H9 (cell line): ENCODE measurements at regions not wholly inside any gene's neighbourhood (a gene's known extent, or its start where the extent isn't known, plus 50 kb on each side); places are given as distances from the start of the nearest gene placed in this dataset.

ENCODE experiments used
- DNase-seq: peaks from one replicate; pipeline ENCODE4 v3.0.0-alpha.2; 2017
- H2AFZ ChIP-seq: one replicate; pipeline ENCODE4 v1.6.1; 2013; ENCODE audit warnings: mild to moderate bottlenecking, low read length, control low read depth, moderate library complexity
- H2AK5ac ChIP-seq: 2 replicates; pipeline ENCODE4 v1.6.1; 2013; ENCODE audit warnings: low read length, control low read depth, mixed read lengths; ENCODE audit not compliant: insufficient read length
- H2BK120ac ChIP-seq: one replicate; pipeline ENCODE4 v1.6.1; 2013; ENCODE audit warnings: low read depth, mild to moderate bottlenecking, low read length, control low read depth, inconsistent platforms; ENCODE audit not compliant: poor library complexity, severe bottlenecking
- H2BK12ac ChIP-seq: 2 replicates; pipeline ENCODE4 v1.6.1; 2013; ENCODE audit warnings: low read length, control low read depth, mixed read lengths, low read depth; ENCODE audit not compliant: insufficient read length
- H2BK15ac ChIP-seq: 2 replicates; pipeline ENCODE4 v1.6.1; 2013; ENCODE audit warnings: low read depth, low read length, control low read depth
- H2BK20ac ChIP-seq: one replicate; pipeline ENCODE4 v1.6.1; 2013; ENCODE audit warnings: low read depth, mild to moderate bottlenecking, low read length, control low read depth, inconsistent platforms; ENCODE audit not compliant: poor library complexity, severe bottlenecking
- H2BK5ac ChIP-seq: 2 replicates; pipeline ENCODE4 v1.6.1; 2013; ENCODE audit warnings: low read length, control low read depth, mixed read lengths; ENCODE audit not compliant: insufficient read length
- H3K14ac ChIP-seq: 2 replicates; pipeline ENCODE4 v1.6.1; 2013; ENCODE audit warnings: low read length, control low read depth; ENCODE audit not compliant: insufficient read depth
- H3K18ac ChIP-seq: 2 replicates; pipeline ENCODE4 v1.6.1; 2013; ENCODE audit warnings: low read depth, mild to moderate bottlenecking, mixed read lengths, low read length, control low read depth; ENCODE audit not compliant: insufficient read length
- H3K23ac ChIP-seq: 2 replicates; pipeline ENCODE4 v1.6.1; 2013; ENCODE audit warnings: low read length, control low read depth, mixed read lengths, low read depth; ENCODE audit not compliant: insufficient read length
- H3K23me2 ChIP-seq: 2 replicates; pipeline ENCODE4 v1.6.1; 2013; ENCODE audit warnings: low read depth, mild to moderate bottlenecking, mixed read lengths, low read length, control low read depth; ENCODE audit not compliant: insufficient read length, poor library complexity, severe bottlenecking
- H3K27ac ChIP-seq: 2 replicates; pipeline ENCODE4 v1.5.1; 2013; ENCODE audit warnings: low read length, control low read depth, mixed read lengths, low read depth; ENCODE audit not compliant: insufficient read length
- H3K27me3 ChIP-seq: 2 replicates; pipeline ENCODE4 v1.6.1; 2013; ENCODE audit warnings: low read length, control low read depth, inconsistent platforms; ENCODE audit not compliant: insufficient read depth
- H3K4ac ChIP-seq: 2 replicates; pipeline ENCODE4 v1.6.1; 2013; ENCODE audit warnings: low read depth, mild to moderate bottlenecking, control low read depth, inconsistent platforms, low read length, moderate library complexity
- H3K4me1 ChIP-seq: 2 replicates; pipeline ENCODE4 v1.6.1; 2013; ENCODE audit warnings: low read length, control low read depth, inconsistent platforms; ENCODE audit not compliant: insufficient read depth
- H3K4me2 ChIP-seq: 2 replicates; pipeline ENCODE4 v1.6.1; 2013; ENCODE audit warnings: low read length, control low read depth, mixed read lengths; ENCODE audit not compliant: insufficient read length, insufficient read depth
- H3K56ac ChIP-seq: 2 replicates; pipeline ENCODE4 v1.6.1; 2013; ENCODE audit warnings: low read depth, mild to moderate bottlenecking, mixed read lengths, low read length, control low read depth; ENCODE audit not compliant: insufficient read length
- H3K79me1 ChIP-seq: 2 replicates; pipeline ENCODE4 v1.6.1; 2013; ENCODE audit warnings: low read depth, mild to moderate bottlenecking, moderate library complexity, low read length, control low read depth, inconsistent platforms; ENCODE audit not compliant: insufficient read depth, poor library complexity, severe bottlenecking
- H3K79me2 ChIP-seq: 2 replicates; pipeline ENCODE4 v1.6.1; 2013; ENCODE audit warnings: low read length, control low read depth, inconsistent platforms; ENCODE audit not compliant: insufficient read depth
- H3K9ac ChIP-seq: 2 replicates; pipeline ENCODE4 v1.6.1; 2013; ENCODE audit warnings: low read length, control low read depth, mixed read lengths; ENCODE audit not compliant: insufficient read length; ENCODE audit errors: extremely low read depth
- H3K9me3 ChIP-seq: one replicate; pipeline ENCODE4 v1.6.1; 2013; ENCODE audit warnings: low read depth, low read length, inconsistent platforms; ENCODE audit not compliant: control insufficient read depth
- H3T11ph ChIP-seq: one replicate; pipeline ENCODE4 v1.6.1; 2013; ENCODE audit warnings: mild to moderate bottlenecking, low read length, control low read depth, inconsistent platforms
- H4K20me1 ChIP-seq: one replicate; pipeline ENCODE4 v1.6.1; 2013; ENCODE audit not compliant: control insufficient read depth, insufficient read length, insufficient read depth
- H4K5ac ChIP-seq: 2 replicates; pipeline ENCODE4 v1.6.1; 2013; ENCODE audit warnings: low read depth, mild to moderate bottlenecking, mixed read lengths, low read length, control low read depth; ENCODE audit not compliant: insufficient read length
- H4K8ac ChIP-seq: replicated peaks from 2 replicates; pipeline ENCODE4 v1.6.1; 2013; ENCODE audit warnings: low read length, control low read depth, mixed read lengths, low read depth; ENCODE audit not compliant: insufficient read length
- H4K91ac ChIP-seq: 2 replicates; pipeline ENCODE4 v1.6.1; 2013; ENCODE audit warnings: low read depth, mild to moderate bottlenecking, moderate library complexity, mixed read lengths, low read length, control low read depth; ENCODE audit not compliant: insufficient read length
- H3K27ac Mint-ChIP-seq, 3 experiments: 2 replicates in 2 of 3; 3 replicates in 1 of 3; pipeline ENCODE4 v1.8.0; 2020 to 2021; ENCODE audit warnings: mixed read lengths in 3 of 3, mild to moderate bottlenecking in 1 of 3, moderate library complexity in 1 of 3
- H3K27me3 Mint-ChIP-seq: 2 replicates; pipeline ENCODE4 v1.8.0; 2021; ENCODE audit warnings: low read depth, mild to moderate bottlenecking, moderate library complexity, mixed read lengths
- H3K36me3 Mint-ChIP-seq, 3 experiments: 2 replicates in 2 of 3; 3 replicates in 1 of 3; pipeline ENCODE4 v1.8.0; 2020 to 2021; ENCODE audit warnings: low read depth in 3 of 3, mixed read lengths in 3 of 3; ENCODE audit not compliant: insufficient read depth in 1 of 3
- H3K4me1 Mint-ChIP-seq, 2 experiments: 2 replicates each; pipeline ENCODE4 v1.8.0; 2020; ENCODE audit warnings: mixed read lengths in 2 of 2
- H3K4me3 Mint-ChIP-seq, 2 experiments: 2 replicates in 1 of 2; 3 replicates in 1 of 2; pipeline ENCODE4 v1.8.0; 2020 to 2021; ENCODE audit warnings: mild to moderate bottlenecking in 2 of 2, mixed read lengths in 2 of 2, moderate library complexity in 1 of 2
- H3K9me3 Mint-ChIP-seq, 2 experiments: 2 replicates in 1 of 2; 3 replicates in 1 of 2; pipeline ENCODE4 v1.8.0; 2020; ENCODE audit warnings: mild to moderate bottlenecking in 2 of 2, mixed read lengths in 2 of 2, moderate library complexity in 1 of 2
- WGBS: extraction: QIAGEN DNeasy Blood & Tissue Kit; methylation state at CpG from one replicate; pipeline ENCODE4 v1.1.7; 2013; ENCODE audit warnings: missing lambda C conversion rate, low lambda C conversion rate, mixed read lengths; ENCODE audit not compliant: insufficient read length; ENCODE audit errors: extremely low coverage; 5-methylcytosine and 5-hydroxymethylcytosine counted together
- TF ChIP-seq, protein P1 (sequence below): fragments of 200-600 bp; sonication (generic); conservative IDR thresholded peaks from 3 replicates; pipeline ENCODE4 v1.8.0; 2021; ENCODE audit warnings: antibody characterized with exemption, mild to moderate bottlenecking

DNA sequence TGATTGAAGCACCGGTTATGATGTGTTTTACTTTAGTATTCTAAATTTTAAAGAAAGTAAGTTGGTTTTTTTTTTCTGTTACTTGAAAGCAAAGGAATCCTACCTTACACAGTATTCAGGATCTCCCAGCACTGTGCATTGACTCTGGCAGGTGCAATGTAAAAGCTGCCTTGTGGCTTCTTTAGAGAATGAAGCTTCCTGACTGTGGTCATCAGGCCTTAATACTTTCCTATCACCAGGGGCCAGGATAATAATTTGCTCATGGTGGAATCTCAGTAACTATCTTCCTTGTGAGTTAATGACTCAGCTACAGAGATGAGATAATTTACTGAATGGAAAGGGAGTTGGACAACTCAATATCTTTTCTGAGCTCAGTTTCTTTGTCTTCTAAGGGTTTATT lies 435.5 kb upstream of the ZNF608 start:
- no peaks in the 10 kb centered on the region for H4K20me1 ChIP-seq
- H3K23ac ChIP-seq: no peak overlapping the region
- no peaks in the 10 kb centered on the region for H3K27me3 ChIP-seq
- H3K4me2 ChIP-seq: no peak overlapping the region
- no peaks in the 10 kb centered on the region for H3K23me2 ChIP-seq
- H3K56ac ChIP-seq: no peak overlapping the region
- H3K27me3 Mint-ChIP-seq: no peaks in the 10 kb centered on the region; the same call in 1 of the 2 replicates
- no peak overlapping the region for H2BK20ac ChIP-seq
- peaks cover 6 to 7% of the 10 kb centered on the region in 2 experiments; a peak in 3 of 5 replicates for H3K9me3 Mint-ChIP-seq
- no peak overlapping the region for H2BK15ac ChIP-seq
- DNase-seq: no peak
- peaks cover 0 to 8% (median 4%) of the 10 kb centered on the region in 3 experiments; a peak in 3 of 7 replicates for H3K36me3 Mint-ChIP-seq
- H2AK5ac ChIP-seq: no peak overlapping the region
- no peak overlapping the region for H4K8ac ChIP-seq
- no peak overlapping the region for H4K91ac ChIP-seq
- H3K14ac ChIP-seq: no peak overlapping the region
- no peak overlapping the region for H3K9ac ChIP-seq
- H3K9me3 ChIP-seq: no peaks in the 10 kb centered on the region
- no peak overlapping the region for H2AFZ ChIP-seq
- H3K79me1 ChIP-seq: no peaks in the 10 kb centered on the region
- H3K27ac ChIP-seq: no peak overlapping the region
- no peak overlapping the region for H2BK120ac ChIP-seq
- TF ChIP-seq, protein P1, sequence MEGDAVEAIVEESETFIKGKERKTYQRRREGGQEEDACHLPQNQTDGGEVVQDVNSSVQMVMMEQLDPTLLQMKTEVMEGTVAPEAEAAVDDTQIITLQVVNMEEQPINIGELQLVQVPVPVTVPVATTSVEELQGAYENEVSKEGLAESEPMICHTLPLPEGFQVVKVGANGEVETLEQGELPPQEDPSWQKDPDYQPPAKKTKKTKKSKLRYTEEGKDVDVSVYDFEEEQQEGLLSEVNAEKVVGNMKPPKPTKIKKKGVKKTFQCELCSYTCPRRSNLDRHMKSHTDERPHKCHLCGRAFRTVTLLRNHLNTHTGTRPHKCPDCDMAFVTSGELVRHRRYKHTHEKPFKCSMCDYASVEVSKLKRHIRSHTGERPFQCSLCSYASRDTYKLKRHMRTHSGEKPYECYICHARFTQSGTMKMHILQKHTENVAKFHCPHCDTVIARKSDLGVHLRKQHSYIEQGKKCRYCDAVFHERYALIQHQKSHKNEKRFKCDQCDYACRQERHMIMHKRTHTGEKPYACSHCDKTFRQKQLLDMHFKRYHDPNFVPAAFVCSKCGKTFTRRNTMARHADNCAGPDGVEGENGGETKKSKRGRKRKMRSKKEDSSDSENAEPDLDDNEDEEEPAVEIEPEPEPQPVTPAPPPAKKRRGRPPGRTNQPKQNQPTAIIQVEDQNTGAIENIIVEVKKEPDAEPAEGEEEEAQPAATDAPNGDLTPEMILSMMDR: no peak
- no peak overlapping the region for H3K4ac ChIP-seq
- no peak overlapping the region for H3K27ac Mint-ChIP-seq
- H3K18ac ChIP-seq: no peak overlapping the region
- WGBS: no CpG with 5 or more reads among the region's 1 CpG
- peaks cover 22% of the 10 kb centered on the region in 2 experiments for H3K4me1 Mint-ChIP-seq
- H3K4me1 ChIP-seq: 0 out of 2 replicates have a peak, but pooled peaks cover 2% of the 10 kb centered on the region
- no peak overlapping the region for H2BK12ac ChIP-seq
- no peak overlapping the region for H3T11ph ChIP-seq
- no peak overlapping the region for H3K4me3 Mint-ChIP-seq
- no peaks in the 10 kb centered on the region for H3K79me2 ChIP-seq
- no peak overlapping the region for H2BK5ac ChIP-seq
- H4K5ac ChIP-seq: no peak overlapping the region
